Activated naive CD4-positive, alpha-beta T cell treated with Interleukin-2 at 50 U/mL for 16 hours (primary cell): ENCODE measurements at regions not wholly inside any gene's neighbourhood (a gene's known extent, or its start where the extent isn't known, plus 50 kb on each side); places are given as distances from the start of the nearest gene placed in this dataset.

Experiments used
- DNase-seq: peaks from one replicate; pipeline ENCODE4 v3.0.0-alpha.2; 2020

- DNase-seq = no peak
Observed at GRCh38 chr7:121810831-121811672, 61.9 kb upstream of the PTPRZ1 start.

GRCh38 chr7:121807078-121807477, 65.9 kb upstream of the PTPRZ1 start:
- no peak for DNase-seq

GRCh38 chr7:121803039-121803438, 69.9 kb upstream of the PTPRZ1 start:
- no peak for DNase-seq

- no peak for DNase-seq
Observed at GRCh38 chr7:121800916-121801675, 71.9 kb upstream of the PTPRZ1 start.

- no peak for DNase-seq
Observed at GRCh38 chr7:121798896-121799295, 74.1 kb upstream of the PTPRZ1 start.

GRCh38 chr7:121798453-121798840, 74.5 kb upstream of the PTPRZ1 start:
- DNase-seq = no peak

GRCh38 chr7:121797657-121798452, 75.1 kb upstream of the PTPRZ1 start:
- no peak for DNase-seq

GRCh38 chr7:121796936-121797656, 75.9 kb upstream of the PTPRZ1 start:
- no peak for DNase-seq

- no peak for DNase-seq
Observed at GRCh38 chr7:121796381-121796780, 76.6 kb upstream of the PTPRZ1 start.

GRCh38 chr7:121795736-121796135, 77.2 kb upstream of the PTPRZ1 start:
- DNase-seq = no peak

- no peak for DNase-seq
Observed at GRCh38 chr7:121793716-121794115, 79.2 kb upstream of the PTPRZ1 start.

GRCh38 chr7:121777672-121778071, 95.3 kb upstream of the PTPRZ1 start:
- DNase-seq = no peak

- DNase-seq = no peak
Observed at GRCh38 chr7:121774563-121774962, 98.4 kb upstream of the PTPRZ1 start.

- no peak for DNase-seq
Observed at GRCh38 chr7:121766676-121767075, 106.3 kb upstream of the PTPRZ1 start.

GRCh38 chr7:121761399-121761798, 111.6 kb upstream of the PTPRZ1 start:
- no peak for DNase-seq

GRCh38 chr7:121755818-121756552, 117.0 kb upstream of the PTPRZ1 start:
- DNase-seq = no peak

- DNase-seq = no peak
Observed at GRCh38 chr7:121755286-121755685, 117.7 kb upstream of the PTPRZ1 start.

- DNase-seq = no peak
Observed at GRCh38 chr7:121753944-121754343, 119.0 kb upstream of the PTPRZ1 start.

GRCh38 chr7:121752706-121753105, 120.3 kb upstream of the PTPRZ1 start:
- no peak for DNase-seq

GRCh38 chr7:121748546-121748945, 124.4 kb upstream of the PTPRZ1 start:
- DNase-seq = no peak

GRCh38 chr7:121745856-121746255, 127.1 kb upstream of the PTPRZ1 start:
- DNase-seq = no peak

- no peak for DNase-seq
Observed at GRCh38 chr7:121744877-121745276, 128.1 kb upstream of the PTPRZ1 start.
